Stimulated activated CD8-positive, alpha-beta memory T cell treated with anti-CD3 and anti-CD28 coated beads, Interleukin-12 subunit alpha, Interleukin-12 subunit beta, amount 100 ng/mL, for 1 hour (primary cell): ENCODE measurements at regions not wholly inside any gene's neighbourhood (a gene's known extent, or its start where the extent isn't known, plus 50 kb on each side); places are given as distances from the start of the nearest gene placed in this dataset.
"Not testable (repeated sequence)": the region's sequence is repeated elsewhere in the genome, so short reads cannot be mapped to it uniquely, and the experiment has no call there.

ENCODE experiments used
- DNase-seq: peaks from one replicate; pipeline ENCODE4 v3.0.0-alpha.2; 2020; ENCODE audit warnings: low read depth

DNA sequence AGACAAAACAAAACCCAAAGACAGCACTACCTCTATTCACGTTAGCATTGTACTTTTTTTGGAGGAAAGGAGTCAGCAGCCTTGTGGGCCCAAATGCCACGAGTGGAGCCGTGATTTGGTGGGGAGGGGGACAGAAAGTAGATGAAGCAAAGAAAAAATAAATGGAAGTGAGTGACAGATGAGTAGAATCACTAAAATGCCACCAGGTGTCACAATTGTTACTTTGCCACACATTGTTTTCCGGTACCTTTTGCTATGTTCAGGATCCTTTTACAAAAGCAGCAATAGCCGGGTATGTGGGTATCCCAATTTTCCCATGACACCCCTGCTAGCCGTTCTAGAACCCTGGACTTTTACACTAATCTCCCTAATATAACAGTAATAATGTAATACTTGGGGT lies 85.0 kb upstream of the AK4 start:
- no peak for DNase-seq

DNA sequence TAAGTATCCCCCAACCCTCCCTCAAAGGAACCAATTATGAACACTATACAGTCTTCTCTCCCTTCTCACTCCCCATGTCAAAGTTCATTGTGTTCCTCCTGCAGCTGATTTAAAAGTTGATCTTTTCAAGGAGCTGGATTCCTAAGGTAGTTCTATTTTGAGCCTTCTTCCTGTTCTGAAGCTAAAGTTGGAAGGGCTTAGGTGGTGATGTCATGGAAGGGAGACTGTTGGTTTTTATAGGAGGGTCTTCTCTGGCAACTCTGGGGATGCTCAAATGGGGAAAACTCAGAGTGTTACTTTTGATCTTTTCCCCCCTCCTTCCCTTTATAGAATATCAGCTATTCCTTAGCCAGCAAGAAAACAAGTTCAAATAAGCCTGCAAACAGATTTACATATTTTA lies 83.0 kb upstream of the AK4 start:
- DNase-seq: no peak

DNA sequence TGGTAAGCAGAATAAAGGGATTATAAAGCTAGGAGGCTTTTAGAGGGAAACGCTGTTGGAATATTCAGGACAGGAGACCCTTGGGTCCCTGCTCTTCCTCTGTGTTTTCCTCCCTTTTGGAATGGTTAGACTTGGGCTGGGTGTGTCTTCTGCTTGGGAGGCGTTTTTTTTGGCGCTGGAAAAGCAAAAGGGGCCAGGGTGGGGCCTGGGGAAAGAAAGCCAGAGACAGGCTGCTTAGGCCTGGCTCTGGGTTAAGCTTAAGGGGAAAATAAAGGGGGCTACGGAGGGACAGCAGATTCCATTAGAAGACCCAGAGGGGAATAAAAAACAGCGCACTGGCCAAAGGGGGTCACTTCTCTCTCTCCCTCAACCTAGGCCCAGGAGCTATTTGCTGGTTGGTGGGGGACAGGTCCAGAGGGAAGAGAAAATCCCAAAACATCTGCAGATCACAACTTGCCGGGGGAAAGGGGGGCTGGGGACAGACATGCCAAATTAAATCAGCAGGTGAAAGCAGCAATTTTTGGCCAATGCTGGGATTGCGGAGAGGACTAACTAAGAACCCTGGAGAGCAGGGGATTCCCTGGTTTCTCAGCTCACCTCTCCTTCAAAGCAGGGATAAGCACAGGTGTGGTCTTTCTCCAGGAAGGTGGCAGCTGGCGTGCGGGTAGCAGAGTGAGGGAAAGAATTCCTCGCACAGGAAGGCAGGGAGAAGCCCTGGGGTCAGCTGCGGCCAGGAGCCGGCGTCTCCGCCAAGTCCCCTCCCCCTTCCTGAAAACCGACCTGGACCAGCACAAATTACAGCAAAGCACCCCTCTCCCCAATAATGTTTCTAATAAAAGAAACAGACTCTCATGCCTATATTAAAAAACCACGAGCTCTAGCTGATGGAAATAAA lies 82.2 kb upstream of the AK4 start:
- no peak for DNase-seq

DNA sequence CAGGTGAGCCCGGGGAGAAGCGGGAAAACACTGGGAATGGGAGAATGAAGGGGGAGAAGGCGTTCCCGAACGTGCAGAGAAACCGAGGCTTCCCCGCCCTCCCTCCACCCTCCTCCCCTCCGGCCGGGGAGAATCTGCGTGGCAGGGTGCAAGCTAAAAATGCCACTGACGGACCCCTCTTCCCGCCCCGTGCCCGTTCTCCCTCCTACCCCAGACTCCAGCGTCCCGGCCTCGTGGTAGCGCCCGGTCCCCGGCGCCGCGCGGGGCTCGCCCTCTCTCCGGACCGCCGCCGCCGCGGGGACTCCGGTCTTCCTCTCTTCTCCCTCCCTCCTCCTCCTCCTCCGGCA lies 81.6 kb upstream of the AK4 start:
- no peak for DNase-seq

DNA sequence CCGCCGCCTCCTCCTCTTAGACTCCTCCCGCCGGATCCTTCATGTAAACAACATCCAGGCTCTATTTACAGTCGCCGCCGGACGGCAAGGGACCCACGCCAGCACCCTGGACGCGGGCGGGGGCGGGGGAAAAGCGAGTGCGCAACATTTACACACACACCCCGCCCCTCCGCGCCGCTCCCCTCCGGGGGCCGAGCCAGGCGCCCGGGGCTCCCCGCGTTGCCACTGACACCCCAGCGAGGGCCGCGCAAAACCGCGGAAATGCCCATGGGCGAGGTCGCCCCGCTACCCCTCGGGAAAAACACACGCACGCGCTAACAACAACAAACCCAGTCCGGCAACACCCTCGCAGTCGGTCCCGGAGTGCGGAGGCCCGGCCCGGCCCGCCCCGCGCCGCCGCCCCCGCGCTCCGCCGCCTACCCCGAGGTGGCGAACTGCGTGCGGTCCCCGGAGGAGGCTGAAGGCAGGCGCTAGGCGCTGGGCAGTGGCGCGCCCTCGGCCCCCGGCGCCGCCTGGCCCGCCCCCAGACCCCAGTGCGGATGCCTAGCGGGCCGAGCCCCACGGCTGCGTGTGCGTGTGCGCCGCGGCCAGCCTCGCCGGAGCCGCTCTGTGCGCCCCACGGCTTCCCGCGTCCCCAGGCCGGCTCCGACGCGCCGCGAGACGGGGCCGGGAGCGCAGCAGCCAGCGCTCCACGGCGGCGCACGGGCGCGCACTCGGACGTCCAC lies 81.1 kb upstream of the AK4 start:
- peak; percentile 56 for DNase-seq

DNA sequence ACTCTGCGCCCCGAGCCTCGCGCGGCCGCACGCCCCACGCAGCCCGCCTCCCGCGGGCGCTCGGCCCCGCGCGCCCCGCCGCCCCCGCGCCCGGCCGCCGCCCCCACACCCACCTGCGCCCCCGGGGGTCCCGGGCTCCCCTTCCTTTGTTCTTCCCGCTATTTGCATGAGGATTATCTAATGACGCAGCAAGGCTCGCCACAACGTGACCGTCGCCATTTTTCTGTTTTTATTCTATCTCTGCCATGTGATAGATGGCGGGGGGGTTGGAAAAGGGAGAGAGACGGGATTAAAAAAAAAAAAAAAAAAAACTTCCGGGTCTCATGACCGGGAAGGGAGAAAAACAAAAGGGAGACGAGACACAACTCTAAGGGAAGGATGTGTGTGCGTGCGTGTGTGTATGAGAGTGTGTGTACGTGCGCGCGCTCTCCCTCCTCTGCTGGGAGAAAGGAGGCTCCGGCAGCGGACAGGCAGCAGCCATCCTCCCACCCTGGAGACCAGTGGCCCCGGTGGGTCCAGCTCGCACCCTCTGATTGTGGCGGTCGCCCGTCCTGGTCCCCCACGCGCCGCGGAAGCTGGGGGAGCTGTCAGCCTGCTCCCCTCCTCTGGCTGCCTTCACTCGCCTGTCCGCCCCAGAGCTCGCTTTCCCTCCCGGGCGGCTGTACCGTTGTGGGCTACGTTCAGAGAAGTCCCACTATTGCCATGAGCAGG lies 80.4 kb upstream of the AK4 start:
- no peak for DNase-seq

DNA sequence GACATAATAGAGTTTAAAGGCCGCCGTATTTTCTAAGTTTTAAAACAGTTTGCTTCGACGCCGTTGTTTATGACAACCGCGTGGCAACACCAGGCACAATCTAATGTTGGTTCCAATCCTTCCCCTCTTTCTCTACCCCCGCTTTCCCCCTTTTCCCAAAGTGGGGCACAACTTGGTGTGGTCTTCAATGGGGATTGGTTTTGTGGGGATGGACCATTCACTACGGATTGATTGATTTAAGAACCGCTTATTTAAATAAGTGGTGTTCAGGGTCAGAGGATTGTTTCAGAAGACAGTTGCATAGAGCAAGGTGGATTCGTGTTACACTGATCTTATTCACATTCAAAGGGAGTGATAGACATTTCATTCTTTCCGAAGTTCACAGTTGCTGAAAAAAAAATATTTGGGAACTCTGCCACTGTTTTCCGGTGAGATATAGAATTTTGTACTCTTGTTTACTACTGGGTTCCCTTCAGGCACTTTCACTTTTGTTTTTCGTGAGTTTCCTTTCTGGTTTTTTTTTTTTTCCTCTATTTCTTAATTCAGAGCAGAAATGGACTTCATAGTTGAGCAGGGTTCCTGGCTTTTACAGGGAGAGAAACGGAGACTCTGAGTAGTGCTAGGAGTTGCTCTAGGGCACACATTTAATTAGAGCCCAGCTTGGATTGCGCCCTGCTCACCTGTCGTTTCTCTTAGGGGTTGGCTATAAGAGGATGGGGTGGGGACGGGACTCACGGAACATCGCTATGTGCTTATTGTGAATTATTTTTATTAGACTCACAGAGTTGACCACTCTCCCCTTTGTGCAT lies 79.6 kb upstream of the AK4 start:
- no peak for DNase-seq

DNA sequence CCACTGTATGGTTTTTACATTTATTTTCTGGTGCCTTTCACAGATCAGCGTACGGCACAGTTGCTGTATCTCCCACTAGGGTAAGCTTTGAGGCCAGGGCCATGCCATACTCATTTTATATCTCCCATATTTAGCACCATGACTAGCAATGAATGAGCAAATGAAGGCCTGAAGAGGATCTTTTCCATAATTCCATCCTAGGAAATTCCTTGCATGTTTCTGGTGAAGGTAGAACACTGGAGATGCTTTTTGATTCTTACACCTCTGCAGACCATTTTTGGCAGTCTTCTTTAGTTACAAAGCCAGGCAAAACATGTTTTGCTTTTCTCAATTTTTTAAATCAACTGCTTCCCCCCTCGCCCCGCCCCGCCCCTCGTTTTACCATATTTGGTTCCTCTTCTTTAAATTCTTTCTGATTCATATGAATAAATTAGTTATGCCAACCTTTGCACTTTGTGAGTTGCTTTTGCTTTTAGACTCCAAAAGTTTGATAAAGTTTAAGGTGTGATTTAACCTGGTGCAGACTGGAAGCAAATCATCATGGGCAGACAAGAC lies 78.9 kb upstream of the AK4 start:
- no peak for DNase-seq

DNA sequence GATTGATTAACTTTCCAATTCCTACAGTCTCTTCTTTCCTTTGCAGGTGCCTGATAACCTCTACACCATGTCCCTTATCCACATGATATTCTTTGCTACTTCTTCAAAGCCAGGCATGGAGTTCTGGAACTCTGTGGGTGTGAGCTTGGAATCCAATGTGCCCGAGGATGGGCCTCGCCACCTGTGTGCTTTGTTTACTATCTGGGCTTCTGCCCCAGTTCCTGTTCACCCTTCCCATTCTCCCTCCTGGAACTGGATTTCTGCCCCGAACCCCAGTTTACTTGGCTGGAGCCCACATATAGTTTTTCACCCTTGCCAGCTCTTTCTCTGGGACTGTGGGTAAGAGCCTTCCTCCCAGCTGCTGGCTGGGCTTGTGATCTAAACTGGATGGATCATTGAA lies 75.2 kb upstream of the AK4 start:
- DNase-seq: no peak

DNA sequence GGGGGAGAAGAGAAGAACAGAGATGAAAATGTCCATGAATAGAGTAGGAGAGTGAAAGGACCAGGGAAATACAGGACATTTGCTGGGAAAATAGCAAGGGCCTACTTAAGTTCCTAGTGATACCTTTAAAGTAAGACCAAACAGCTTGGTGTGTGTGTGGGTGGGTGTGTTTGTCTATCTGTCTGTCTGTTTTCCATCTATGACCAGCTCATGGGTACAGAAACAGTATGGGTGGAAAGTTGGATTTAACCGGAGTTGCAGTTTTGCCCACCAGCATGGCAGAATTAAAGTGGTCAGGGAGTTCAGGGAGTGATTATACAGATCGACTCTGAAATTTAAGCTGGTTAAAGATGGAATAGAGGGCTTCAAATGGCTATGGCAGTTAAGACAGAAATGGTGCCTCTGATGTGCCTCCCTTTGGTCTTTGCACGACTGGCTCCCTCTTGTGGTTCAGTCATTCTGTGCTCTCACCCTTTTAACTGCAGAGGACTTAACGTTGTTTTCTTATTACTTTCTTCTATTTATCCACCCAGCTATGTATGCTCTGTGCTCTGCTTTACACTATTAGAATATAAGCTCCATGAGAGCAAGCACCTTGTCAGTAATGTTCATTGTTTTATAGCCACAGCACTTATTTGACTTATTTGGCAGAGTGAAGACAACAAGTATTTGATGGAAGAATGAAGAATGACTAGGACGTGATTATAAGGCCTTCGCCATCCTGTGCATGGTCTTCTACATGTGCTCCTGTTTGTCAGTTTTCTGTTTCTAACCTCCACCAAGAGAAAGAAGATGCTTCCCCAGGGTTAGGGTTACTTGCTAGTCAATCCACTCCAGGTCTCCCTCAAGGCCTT lies 72.7 kb upstream of the AK4 start:
- peak; percentile 52 for DNase-seq

DNA sequence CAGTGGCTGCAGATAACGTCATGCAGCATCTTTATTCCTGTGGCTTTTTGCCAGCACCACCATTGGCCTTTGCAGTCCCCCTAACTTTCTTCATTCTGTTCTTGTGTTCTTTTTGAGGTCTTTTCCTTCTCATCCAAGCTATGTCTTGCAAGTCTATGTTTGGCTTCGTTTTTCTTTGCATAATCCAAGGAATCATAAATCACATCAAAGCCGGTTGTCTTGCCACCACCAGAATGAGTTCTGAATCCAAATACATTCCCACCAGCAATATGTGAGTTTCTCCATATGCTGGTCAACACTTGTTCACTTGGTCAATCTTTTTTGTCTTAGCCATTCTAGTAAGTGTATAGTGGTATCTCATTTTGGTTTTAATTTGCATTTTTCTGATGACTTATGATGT lies 70.6 kb upstream of the AK4 start:
- no peak for DNase-seq

DNA sequence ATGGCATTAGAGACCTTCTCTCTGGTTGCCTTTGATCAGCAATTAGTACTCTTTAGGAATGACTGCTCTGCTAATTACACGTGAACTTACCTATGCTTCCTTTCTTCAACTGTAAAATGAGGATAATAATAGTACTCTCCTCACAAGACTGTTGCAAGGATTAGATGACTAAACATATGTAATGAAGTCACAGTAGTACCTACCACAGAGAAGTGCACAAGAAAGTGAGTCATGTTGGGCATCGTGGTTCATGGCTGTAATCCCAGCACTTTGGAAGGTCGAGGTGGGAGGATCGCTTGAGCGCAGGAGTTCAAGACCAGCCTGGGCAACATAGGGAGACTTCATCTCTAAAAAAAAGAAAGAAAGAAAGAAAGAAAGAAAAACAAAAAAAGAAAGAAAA lies 68.1 kb upstream of the AK4 start:
- DNase-seq: no peak

DNA sequence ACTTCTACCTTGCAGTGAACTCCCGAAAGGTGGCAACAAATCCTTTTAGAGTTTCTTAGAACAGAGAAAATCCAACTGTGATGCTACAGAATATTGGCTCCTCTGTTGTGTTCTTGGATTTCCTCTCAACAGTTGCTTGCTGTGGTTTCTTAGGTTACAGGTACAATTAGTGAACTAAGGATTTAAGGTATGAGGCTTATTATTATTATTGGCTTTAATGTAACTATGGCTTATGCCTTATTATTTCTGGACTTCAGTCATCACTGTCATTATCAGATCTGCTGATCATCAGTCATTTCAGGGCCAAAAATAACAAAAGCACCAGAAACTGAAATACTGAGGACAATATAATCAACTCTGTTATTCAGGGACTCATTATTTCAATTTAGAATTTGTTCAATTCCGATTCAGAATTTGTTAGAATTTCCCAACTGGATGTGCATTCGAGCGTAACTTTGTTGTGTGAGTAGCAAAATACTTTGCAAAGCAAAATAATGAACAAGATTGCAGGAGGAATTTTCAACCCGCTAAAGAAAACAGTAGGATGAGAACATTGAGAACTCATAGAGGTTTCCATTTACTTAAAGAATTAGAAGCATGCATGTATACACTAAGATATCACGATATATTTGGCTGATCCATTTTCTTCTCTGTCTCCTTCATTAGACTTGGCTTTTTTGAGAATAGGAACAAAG lies 65.5 kb upstream of the AK4 start:
- DNase-seq: no peak

DNA sequence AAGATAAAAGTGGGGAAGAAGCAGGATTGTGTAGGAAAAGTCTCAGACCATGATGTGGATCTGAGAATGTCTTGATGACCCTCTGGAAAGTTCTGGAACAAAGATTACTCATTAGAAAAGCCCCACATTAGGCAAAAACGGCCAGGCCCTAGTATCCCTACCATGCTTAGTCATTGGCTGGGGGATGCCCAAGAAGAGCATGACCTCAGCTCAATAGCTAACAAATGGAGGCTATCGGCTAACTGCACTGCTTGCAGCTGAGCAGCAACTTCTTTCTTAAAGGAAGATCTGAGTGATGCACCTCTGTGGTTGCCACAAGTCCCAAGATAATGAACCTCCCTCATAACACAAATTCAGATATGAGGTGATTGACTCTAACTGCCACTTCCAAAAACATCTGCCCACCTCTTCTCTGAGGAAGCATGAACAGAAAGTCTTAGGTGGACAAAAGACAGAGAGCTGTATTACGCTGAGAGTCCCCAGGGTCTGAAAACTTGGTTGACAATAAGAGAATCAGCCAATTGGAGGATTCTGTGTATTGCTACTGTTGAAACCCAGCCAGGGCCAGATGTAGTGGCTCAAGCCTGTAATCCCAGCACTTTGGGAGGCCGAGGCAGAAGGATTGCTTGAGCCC lies 64.6 kb upstream of the AK4 start:
- no peak for DNase-seq

DNA sequence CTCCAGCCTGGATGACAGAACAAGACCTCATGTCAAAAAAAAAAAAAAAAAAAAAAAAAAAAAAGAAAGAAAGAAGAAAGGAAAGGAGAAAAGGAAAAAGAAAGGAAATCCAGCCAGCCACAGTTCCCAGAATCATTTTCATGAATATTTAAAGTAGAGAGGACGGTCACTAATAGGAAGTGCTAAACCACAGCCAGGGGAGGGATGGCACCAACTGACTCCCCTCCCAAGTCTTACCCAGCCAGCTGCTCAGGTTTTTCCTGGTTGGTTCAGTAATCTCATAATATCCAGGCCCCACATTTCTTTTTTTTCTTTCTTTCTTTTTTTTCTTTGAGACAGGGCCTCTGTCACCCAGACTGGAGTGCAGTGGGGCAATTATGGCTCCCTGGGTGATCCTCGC lies 63.9 kb upstream of the AK4 start:
- DNase-seq: no peak

DNA sequence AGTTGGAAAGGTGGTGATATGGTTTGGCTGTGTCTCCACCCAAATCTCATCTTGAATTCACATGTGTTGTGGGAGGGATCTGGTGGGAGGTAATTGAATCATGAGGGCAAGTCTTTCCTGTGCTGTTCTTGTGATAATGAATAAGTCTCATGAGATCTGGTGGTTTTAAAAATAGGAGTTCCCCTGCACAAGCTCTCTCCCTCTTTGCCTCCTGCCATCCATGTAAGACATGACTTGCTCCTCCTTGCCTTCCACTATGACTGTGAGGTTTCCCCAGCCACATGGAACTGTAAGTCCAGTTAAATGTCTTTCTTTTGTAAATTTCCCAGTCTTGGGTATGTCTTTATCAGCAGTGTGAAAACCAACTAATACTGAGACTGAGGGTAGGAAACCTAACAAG lies 60.5 kb upstream of the AK4 start:
- not testable (repeated sequence) for DNase-seq

DNA sequence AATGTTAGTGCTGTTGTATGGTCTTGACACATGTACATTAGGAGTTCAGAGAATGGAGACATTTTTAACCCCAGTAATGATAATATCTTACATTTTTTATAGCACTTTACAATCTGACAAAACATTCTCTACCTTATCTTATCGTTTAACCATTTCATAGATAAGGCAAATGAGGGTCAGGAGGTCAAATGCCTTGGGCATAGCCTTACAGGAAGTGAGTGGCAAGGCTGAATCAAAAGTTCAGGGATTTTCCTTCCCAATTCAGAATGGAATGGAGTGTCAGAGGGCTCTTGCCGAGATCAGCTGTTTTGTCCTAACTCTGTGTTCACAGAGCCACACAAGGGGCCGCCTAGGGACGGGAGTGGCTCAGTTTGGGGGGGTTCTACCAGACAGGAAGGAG lies 57.6 kb upstream of the AK4 start:
- no peak for DNase-seq

DNA sequence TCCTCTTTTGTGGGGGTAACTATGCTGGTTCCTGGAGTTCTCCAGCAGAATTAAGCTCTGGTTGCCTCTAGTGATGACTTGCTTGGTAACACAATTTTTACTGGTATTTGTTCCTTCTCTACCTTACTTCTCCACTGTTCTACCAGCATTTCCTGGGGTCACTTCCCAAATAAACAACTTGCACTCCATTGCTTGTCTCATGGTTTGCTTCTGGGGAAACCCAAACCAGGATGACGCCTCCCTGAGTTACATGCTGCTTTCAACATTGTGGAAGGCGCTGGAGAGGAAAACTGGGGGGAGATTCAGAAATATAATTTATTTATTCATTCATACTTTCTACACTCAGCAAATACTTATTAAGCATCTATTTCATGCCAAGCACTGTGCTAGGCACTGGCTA lies 55.3 kb upstream of the AK4 start:
- DNase-seq: no peak

DNA sequence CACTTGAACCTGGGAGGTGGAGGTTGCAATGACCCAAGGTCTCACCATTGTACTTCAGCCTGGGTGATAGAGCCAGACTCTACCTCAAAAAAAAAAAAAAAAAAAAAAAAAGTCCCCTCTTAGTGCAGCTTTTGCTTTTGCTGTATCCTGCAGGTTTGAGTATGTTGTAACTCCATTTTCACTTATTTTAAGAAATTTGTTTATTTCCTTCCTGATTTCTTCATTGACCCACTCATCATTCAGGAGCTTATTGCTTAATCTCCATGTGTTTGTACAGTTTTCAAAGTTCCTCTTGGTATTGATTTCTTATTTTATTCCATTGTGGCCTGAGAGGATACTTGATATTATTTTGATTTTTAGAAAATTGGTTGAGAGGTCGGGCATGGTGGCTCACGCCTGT lies 50.9 kb upstream of the AK4 start:
- DNase-seq: no peak
